HG03460 (cell line): ENCODE measurements at regions not wholly inside any gene's neighbourhood (a gene's known extent, or its start where the extent isn't known, plus 50 kb on each side); places are given as distances from the start of the nearest gene placed in this dataset.
"Not testable (repeated sequence)": the region's sequence is repeated elsewhere in the genome, so short reads cannot be mapped to it uniquely, and the experiment has no call there.

ENCODE experiments used
- ATAC-seq: cut with Tn5 transposase; IDR thresholded peaks from one replicate; pipeline ENCODE4 v1.9.1; 2021; ENCODE audit not compliant: unreplicated experiment

- not testable (repeated sequence) for ATAC-seq
These were observed 119.2 kb downstream of the SEPTIN14 start for GRCh38 chr7:55743454-55743717.

GRCh38 chr7:55742651-55743453 lies 119.7 kb downstream of the SEPTIN14 start:
- not testable (repeated sequence) for ATAC-seq

GRCh38 chr7:55741721-55742631 lies 120.6 kb downstream of the SEPTIN14 start:
- ATAC-seq: not testable (repeated sequence)

- ATAC-seq: not testable (repeated sequence)
These were observed 121.8 kb downstream of the SEPTIN14 start for GRCh38 chr7:55740633-55741250.

- ATAC-seq: not testable (repeated sequence)
These were observed 122.5 kb downstream of the SEPTIN14 start for GRCh38 chr7:55740053-55740452.

GRCh38 chr7:55736641-55737221 lies 125.8 kb downstream of the SEPTIN14 start:
- not testable (repeated sequence) for ATAC-seq

- ATAC-seq: no peak
These were observed 129.1 kb downstream of the SEPTIN14 start for GRCh38 chr7:55733241-55734140.

- no peak for ATAC-seq
These were observed 130.6 kb downstream of the SEPTIN14 start for GRCh38 chr7:55731931-55732330.

GRCh38 chr7:55730197-55730596 lies 132.4 kb downstream of the SEPTIN14 start:
- ATAC-seq: no peak

- ATAC-seq: no peak
These were observed 139.0 kb downstream of the SEPTIN14 start for GRCh38 chr7:55723621-55723941.

GRCh38 chr7:55722874-55723620 lies 139.5 kb downstream of the SEPTIN14 start:
- ATAC-seq: peak; percentile 99

- not testable (repeated sequence) for ATAC-seq
These were observed 141.5 kb downstream of the SEPTIN14 start for GRCh38 chr7:55721004-55721403.

GRCh38 chr7:55715247-55715867 lies 143.1 kb upstream of the VOPP1 start:
- not testable (repeated sequence) for ATAC-seq

- not testable (repeated sequence) for ATAC-seq
These were observed 142.1 kb upstream of the VOPP1 start for GRCh38 chr7:55714370-55714769.

GRCh38 chr7:55710312-55710711 lies 138.0 kb upstream of the VOPP1 start:
- ATAC-seq: not testable (repeated sequence)

GRCh38 chr7:55708028-55708427 lies 135.7 kb upstream of the VOPP1 start:
- ATAC-seq: not testable (repeated sequence)

GRCh38 chr7:55707410-55707809 lies 135.1 kb upstream of the VOPP1 start:
- ATAC-seq: not testable (repeated sequence)

- ATAC-seq: not testable (repeated sequence)
These were observed 134.3 kb upstream of the VOPP1 start for GRCh38 chr7:55706451-55707195.
